Smooth muscle cell (in vitro differentiated cells): ENCODE measurements at regions not wholly inside any gene's neighbourhood (a gene's known extent, or its start where the extent isn't known, plus 50 kb on each side); places are given as distances from the start of the nearest gene placed in this dataset.

Source experiments
- DNase-seq: peaks from one replicate; lab custom pipeline; 2025; ENCODE audit not compliant: unreplicated experiment; lab: John Stamatoyannopoulos, UW
- H2AFZ ChIP-seq: fragments of 200-600 bp; sonication (generic); 2 replicates; pipeline ENCODE4 v1.6.0; 2016; ENCODE audit warnings: antibody characterized with exemption, low read depth, mild to moderate bottlenecking
- H3F3A ChIP-seq: fragments of 200-600 bp; sonication (generic); 2 replicates; pipeline ENCODE4 v1.6.0; 2017; ENCODE audit warnings: antibody characterized with exemption, low read depth
- H3K27ac ChIP-seq: fragments of 200-600 bp; sonication (generic); 2 replicates; pipeline ENCODE4 v1.5.1; 2016; ENCODE audit warnings: low read depth, mild to moderate bottlenecking
- H3K27me3 ChIP-seq: fragments of 200-600 bp; sonication (generic); 2 replicates; pipeline ENCODE4 v1.6.1; 2016; ENCODE audit warnings: low read depth, mild to moderate bottlenecking
- H3K36me3 ChIP-seq: fragments of 200-600 bp; sonication (generic); 2 replicates; pipeline ENCODE4 v1.5.1; 2016; ENCODE audit warnings: low read depth
- H3K4me1 ChIP-seq: fragments of 200-600 bp; sonication (generic); 2 replicates; pipeline ENCODE4 v1.5.1; 2016; ENCODE audit warnings: low read depth
- H3K4me2 ChIP-seq: fragments of 200-600 bp; sonication (generic); 2 replicates; pipeline ENCODE4 v1.6.0; 2016; ENCODE audit warnings: mild to moderate bottlenecking
- H3K4me3 ChIP-seq: fragments of 200-600 bp; sonication (generic); 2 replicates; pipeline ENCODE4 v1.5.1; 2016; ENCODE audit warnings: mild to moderate bottlenecking
- H3K79me2 ChIP-seq: fragments of 200-600 bp; sonication (generic); 2 replicates; pipeline ENCODE4 v1.6.0; 2016; ENCODE audit warnings: low read depth, mild to moderate bottlenecking
- H3K9ac ChIP-seq: fragments of 200-600 bp; sonication (generic); 2 replicates; pipeline ENCODE4 v1.6.0; 2016; ENCODE audit warnings: low read depth
- H3K9me3 ChIP-seq: fragments of 200-600 bp; sonication (generic); replicated peaks from 2 replicates; pipeline ENCODE4 v1.5.1; 2016; ENCODE audit warnings: low read depth
- H4K20me1 ChIP-seq: fragments of 200-600 bp; sonication (generic); 2 replicates; pipeline ENCODE4 v1.6.0; 2016; ENCODE audit warnings: low read depth
- CTCF ChIP-seq: fragments of 200-600 bp; sonication (generic); IDR thresholded peaks from 2 replicates; pipeline ENCODE4 v1.5.1; 2017; ENCODE audit warnings: borderline replicate concordance, mild to moderate bottlenecking, antibody characterized with exemption; ENCODE audit not compliant: insufficient read depth, poor library complexity, severe bottlenecking
- WGBS: methylation state at CpG from one replicate; pipeline ENCODE4 v1.1.7; 2016; ENCODE audit warnings: low lambda C conversion rate; 5-methylcytosine and 5-hydroxymethylcytosine counted together

- 90% methylated on average over 1 of the region's 1 CpG for WGBS
- TF ChIP-seq CTCF: no peak
- no peak overlapping the region for H3K27ac ChIP-seq
- H3K4me3 ChIP-seq: no peak overlapping the region
- H3K4me1 ChIP-seq: peaks cover 37% of the 10 kb centered on the region
- H3K9ac ChIP-seq: no peak overlapping the region
- DNase-seq: no peak
- H3K27me3 ChIP-seq: no peaks in the 10 kb centered on the region
- H3K4me2 ChIP-seq: no peak overlapping the region
- H3K9me3 ChIP-seq: no peaks in the 10 kb centered on the region
- no peaks in the 10 kb centered on the region for H3K36me3 ChIP-seq
- no peaks in the 10 kb centered on the region for H3K79me2 ChIP-seq
- no peaks in the 10 kb centered on the region for H3F3A ChIP-seq
- H2AFZ ChIP-seq: no peak overlapping the region
- no peaks in the 10 kb centered on the region for H4K20me1 ChIP-seq
Measured at GRCh38 chr9:81369121-81369520, 320.2 kb downstream of the TLE1 start.

- H3K4me2 ChIP-seq: no peak overlapping the region
- TF ChIP-seq CTCF: no peak
- peaks cover 6% of the 10 kb centered on the region for H3K4me1 ChIP-seq
- no peaks in the 10 kb centered on the region for H3K79me2 ChIP-seq
- H4K20me1 ChIP-seq: no peaks in the 10 kb centered on the region
- no peaks in the 10 kb centered on the region for H3K9me3 ChIP-seq
- H2AFZ ChIP-seq: no peak overlapping the region
- H3K4me3 ChIP-seq: no peak overlapping the region
- no peak overlapping the region for H3K9ac ChIP-seq
- no peak overlapping the region for H3K27ac ChIP-seq
- H3F3A ChIP-seq: no peaks in the 10 kb centered on the region
- 100% methylated on average over 4 of the region's 6 CpGs for WGBS
- no peaks in the 10 kb centered on the region for H3K36me3 ChIP-seq
- no peak for DNase-seq
- H3K27me3 ChIP-seq: no peaks in the 10 kb centered on the region
Measured at GRCh38 chr9:81363916-81364480, 325.3 kb downstream of the TLE1 start.

- H2AFZ ChIP-seq: no peak overlapping the region
- H3K79me2 ChIP-seq: no peaks in the 10 kb centered on the region
- H3K9ac ChIP-seq: no peak overlapping the region
- H3K9me3 ChIP-seq: no peaks in the 10 kb centered on the region
- WGBS: 93% methylated on average over 2 of the region's 2 CpGs
- H3K36me3 ChIP-seq: no peaks in the 10 kb centered on the region
- H3F3A ChIP-seq: no peaks in the 10 kb centered on the region
- H3K27ac ChIP-seq: no peak overlapping the region
- no peak for TF ChIP-seq CTCF
- no peaks in the 10 kb centered on the region for H3K4me1 ChIP-seq
- no peak overlapping the region for H3K4me3 ChIP-seq
- no peaks in the 10 kb centered on the region for H3K27me3 ChIP-seq
- no peak for DNase-seq
- H3K4me2 ChIP-seq: no peak overlapping the region
- no peaks in the 10 kb centered on the region for H4K20me1 ChIP-seq
Measured at GRCh38 chr9:81361296-81361695, 328.1 kb downstream of the TLE1 start.

GRCh38 chr9:81351166-81351565 is 338.2 kb downstream of the TLE1 start:
- Histone ChIP-seq H3K27ac (no peak overlapping the region), H3K4me3 (no peak overlapping the region), H3K9ac (no peak overlapping the region), H2AFZ (no peak overlapping the region), H3K9me3 (no peaks in the 10 kb centered on the region), H4K20me1 (no peaks in the 10 kb centered on the region), H3K4me1 (no peaks in the 10 kb centered on the region), H3K27me3 (no peaks in the 10 kb centered on the region), H3F3A (no peaks in the 10 kb centered on the region), H3K4me2 (no peak overlapping the region), H3K79me2 (no peaks in the 10 kb centered on the region), H3K36me3 (no peaks in the 10 kb centered on the region)
- TF ChIP-seq CTCF: no peak
- 94% methylated on average over 2 of the region's 2 CpGs for WGBS
- no peak for DNase-seq
